HG03520 (cell line): ENCODE measurements at regions not wholly inside any gene's neighbourhood (a gene's known extent, or its start where the extent isn't known, plus 50 kb on each side); places are given as distances from the start of the nearest gene placed in this dataset.

Experiments used
- ATAC-seq: cut with Tn5 transposase; IDR thresholded peaks from one replicate; pipeline ENCODE4 v1.9.1; 2021; ENCODE audit warnings: mild to moderate bottlenecking, moderate library complexity; ENCODE audit not compliant: unreplicated experiment

GRCh38 chr14:101097109-101097793 is 193.7 kb upstream of the RTL1 start:
- no peak for ATAC-seq

- no peak for ATAC-seq
Observed at GRCh38 chr14:101098177-101098576, 194.7 kb upstream of the RTL1 start.

- no peak for ATAC-seq
Observed at GRCh38 chr14:101098641-101099040, 195.1 kb upstream of the RTL1 start.

GRCh38 chr14:101101456-101102056 is 198.0 kb upstream of the RTL1 start:
- ATAC-seq, result no peak

- ATAC-seq, result no peak
Observed at GRCh38 chr14:101102875-101103274, 199.4 kb upstream of the RTL1 start.

GRCh38 chr14:101103321-101103901 is 199.9 kb upstream of the RTL1 start:
- no peak for ATAC-seq

- ATAC-seq, result no peak
Observed at GRCh38 chr14:101104485-101104884, 201.0 kb upstream of the RTL1 start.

GRCh38 chr14:101105045-101105444 is 201.5 kb upstream of the RTL1 start:
- ATAC-seq, result no peak

- ATAC-seq, result no peak
Observed at GRCh38 chr14:101108579-101109346, 205.2 kb upstream of the RTL1 start.

GRCh38 chr14:101109347-101109638 is 205.8 kb upstream of the RTL1 start:
- ATAC-seq, result no peak

GRCh38 chr14:101109981-101110728 is 206.6 kb upstream of the RTL1 start:
- ATAC-seq, result no peak

GRCh38 chr14:101110729-101111619 is 207.5 kb upstream of the RTL1 start:
- ATAC-seq, result no peak

GRCh38 chr14:101111620-101112290 is 208.2 kb upstream of the RTL1 start:
- ATAC-seq, result no peak

GRCh38 chr14:101112351-101113107 is 209.0 kb upstream of the RTL1 start:
- no peak for ATAC-seq

GRCh38 chr14:101113108-101113612 is 209.6 kb upstream of the RTL1 start:
- ATAC-seq, result no peak

GRCh38 chr14:101113835-101114725 is 210.6 kb upstream of the RTL1 start:
- no peak for ATAC-seq

- ATAC-seq, result no peak
Observed at GRCh38 chr14:101114726-101115515, 211.4 kb upstream of the RTL1 start.
